Fibroblast of the aortic adventitia (primary cell): ENCODE measurements at regions not wholly inside any gene's neighbourhood (a gene's known extent, or its start where the extent isn't known, plus 50 kb on each side); places are given as distances from the start of the nearest gene placed in this dataset.
A peak's percentile ranks its signal among the peaks of the same experiment; 100 is the strongest.

ENCODE experiments used
- DNase-seq: peaks from one replicate; pipeline ENCODE4 v3.0.0-alpha.2; 2010; ENCODE audit warnings: low read depth
- H3K4me3 ChIP-seq: 2 replicates; pipeline ENCODE4 v1.5.1; 2011; ENCODE audit warnings: low read depth, mild to moderate bottlenecking, control low read depth, low read length, moderate library complexity
- TF ChIP-seq, protein P1 (sequence below): IDR thresholded peaks from 2 replicates; pipeline ENCODE4 v1.5.1; 2011; ENCODE audit warnings: mild to moderate bottlenecking, low read length, control low read depth, inconsistent platforms; ENCODE audit not compliant: insufficient read depth

DNA sequence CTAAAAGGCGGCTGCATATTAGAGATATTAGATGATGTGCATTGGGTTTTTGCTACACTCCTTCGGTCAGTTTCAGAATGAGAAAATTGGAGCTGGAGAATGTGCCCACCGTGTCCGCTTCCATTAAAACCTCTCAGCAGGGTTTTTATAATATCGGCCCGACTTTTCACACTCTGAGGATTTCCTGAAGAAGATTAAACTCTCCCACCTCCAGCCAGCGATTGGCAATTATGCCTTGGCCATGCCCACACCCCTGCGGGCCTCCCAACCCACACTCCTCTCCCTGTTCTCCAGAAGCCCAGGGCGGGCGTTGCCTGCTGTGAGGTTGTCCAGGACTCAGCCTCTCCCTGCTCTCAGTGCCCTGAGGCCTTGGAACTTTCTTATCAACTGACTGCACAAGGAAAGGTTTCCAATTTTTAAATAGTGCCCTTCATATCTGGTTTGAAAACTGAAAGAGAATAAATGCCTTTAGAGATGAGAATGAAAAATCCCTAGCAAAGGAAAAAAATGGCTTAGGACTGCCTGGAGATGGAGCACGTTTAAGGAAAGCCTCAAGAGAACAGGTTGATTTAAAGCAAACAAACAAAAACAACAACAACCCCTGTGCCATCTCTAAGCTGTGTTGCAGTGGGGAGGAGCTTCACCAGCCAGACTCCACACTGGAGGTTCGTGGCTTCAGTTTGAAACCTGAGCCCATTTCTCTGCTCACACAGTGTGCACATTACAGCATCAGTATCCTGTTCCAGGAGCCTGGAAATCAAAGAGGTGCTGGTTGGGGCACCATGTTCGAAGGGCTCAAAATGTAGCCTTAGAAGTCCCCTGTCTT, 292.9 kb downstream of the NSG2 start:
- TF ChIP-seq, protein P1, sequence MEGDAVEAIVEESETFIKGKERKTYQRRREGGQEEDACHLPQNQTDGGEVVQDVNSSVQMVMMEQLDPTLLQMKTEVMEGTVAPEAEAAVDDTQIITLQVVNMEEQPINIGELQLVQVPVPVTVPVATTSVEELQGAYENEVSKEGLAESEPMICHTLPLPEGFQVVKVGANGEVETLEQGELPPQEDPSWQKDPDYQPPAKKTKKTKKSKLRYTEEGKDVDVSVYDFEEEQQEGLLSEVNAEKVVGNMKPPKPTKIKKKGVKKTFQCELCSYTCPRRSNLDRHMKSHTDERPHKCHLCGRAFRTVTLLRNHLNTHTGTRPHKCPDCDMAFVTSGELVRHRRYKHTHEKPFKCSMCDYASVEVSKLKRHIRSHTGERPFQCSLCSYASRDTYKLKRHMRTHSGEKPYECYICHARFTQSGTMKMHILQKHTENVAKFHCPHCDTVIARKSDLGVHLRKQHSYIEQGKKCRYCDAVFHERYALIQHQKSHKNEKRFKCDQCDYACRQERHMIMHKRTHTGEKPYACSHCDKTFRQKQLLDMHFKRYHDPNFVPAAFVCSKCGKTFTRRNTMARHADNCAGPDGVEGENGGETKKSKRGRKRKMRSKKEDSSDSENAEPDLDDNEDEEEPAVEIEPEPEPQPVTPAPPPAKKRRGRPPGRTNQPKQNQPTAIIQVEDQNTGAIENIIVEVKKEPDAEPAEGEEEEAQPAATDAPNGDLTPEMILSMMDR = no peak
- peak; percentile 58 for DNase-seq
- no peak overlapping the region for H3K4me3 ChIP-seq

DNA sequence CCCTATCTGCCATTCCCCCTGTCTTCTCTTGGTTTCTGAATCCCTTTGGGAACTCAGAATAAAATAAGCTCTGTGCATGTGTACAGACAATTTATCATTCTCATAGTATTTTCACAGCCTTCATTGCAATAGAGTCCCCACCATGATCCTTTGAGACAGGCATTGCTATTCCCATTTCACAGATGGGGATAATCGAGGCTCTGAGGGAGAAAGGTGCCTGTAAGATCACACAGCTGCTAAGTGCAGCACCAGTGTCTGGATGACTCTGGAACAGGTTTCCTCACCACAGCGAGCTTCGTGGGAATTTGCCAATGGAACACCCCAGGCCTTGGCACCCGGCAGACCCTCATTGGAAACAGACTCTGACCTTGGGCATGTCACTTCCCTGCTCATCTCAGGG, 293.6 kb downstream of the NSG2 start:
- DNase-seq = no peak
- H3K4me3 ChIP-seq = no peak overlapping the region
- TF ChIP-seq, protein P1 = no peak

DNA sequence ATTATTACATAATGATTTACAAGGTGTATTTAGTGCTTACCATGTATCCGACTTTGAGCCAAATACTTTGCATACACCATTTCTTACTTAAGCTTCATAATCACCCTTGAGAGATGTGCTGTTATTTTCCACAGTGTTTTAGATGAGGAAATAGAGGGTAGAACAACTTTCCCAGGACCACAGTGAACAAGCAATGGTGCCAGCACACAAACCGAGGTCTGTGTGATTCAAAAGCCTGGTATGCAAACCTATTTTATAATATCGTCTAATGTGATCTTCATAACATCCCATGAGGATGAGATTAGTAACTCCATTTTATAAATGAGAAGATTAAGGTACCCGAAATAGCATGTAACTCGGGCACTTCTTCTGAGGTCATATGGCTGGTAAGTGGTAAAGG, 294.7 kb downstream of the NSG2 start:
- no peak overlapping the region for H3K4me3 ChIP-seq
- peak; percentile 60 for DNase-seq
- TF ChIP-seq, protein P1 = no peak

DNA sequence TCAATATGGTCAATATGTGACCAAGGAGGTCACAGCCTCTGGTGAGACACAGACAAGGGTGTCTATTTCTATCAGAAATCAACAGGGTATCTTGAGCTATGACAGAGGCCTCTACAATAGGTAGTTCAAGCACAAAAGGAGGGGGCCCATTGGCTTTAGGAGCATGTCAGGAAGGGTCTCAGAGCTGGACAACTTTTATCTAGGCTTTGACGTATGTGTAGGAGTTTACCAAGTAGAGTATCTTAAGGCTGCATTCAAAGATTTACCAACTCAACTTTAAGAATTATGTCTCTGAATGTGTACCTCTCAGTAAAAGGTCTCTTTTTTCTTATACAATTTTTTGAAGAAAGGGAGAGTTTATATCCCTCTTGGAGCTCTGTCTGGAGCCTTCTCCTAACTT, 297.2 kb downstream of the NSG2 start:
- DNase-seq = no peak
- H3K4me3 ChIP-seq = no peak overlapping the region
- TF ChIP-seq, protein P1 = no peak

DNA sequence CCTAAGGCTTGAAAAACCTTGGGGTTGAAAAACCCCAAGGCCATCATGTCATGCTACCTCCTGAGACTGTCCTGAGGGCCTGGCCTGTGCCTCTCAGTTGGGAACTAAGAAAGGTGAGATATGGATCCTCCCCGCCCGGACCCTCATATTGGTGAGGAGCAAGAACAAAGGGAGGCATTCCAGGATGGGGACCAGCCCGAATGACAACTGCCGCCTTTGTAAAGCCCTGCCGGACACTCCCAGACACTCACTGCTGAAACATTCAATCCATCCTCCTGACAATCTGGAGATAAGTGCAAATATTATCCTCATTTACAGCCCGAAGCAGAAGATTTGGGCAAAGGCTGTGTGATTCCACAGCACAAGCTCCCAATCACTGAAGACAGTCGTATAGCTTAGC, 298.3 kb downstream of the NSG2 start:
- H3K4me3 ChIP-seq = no peak overlapping the region
- no peak for DNase-seq
- TF ChIP-seq, protein P1 = no peak

DNA sequence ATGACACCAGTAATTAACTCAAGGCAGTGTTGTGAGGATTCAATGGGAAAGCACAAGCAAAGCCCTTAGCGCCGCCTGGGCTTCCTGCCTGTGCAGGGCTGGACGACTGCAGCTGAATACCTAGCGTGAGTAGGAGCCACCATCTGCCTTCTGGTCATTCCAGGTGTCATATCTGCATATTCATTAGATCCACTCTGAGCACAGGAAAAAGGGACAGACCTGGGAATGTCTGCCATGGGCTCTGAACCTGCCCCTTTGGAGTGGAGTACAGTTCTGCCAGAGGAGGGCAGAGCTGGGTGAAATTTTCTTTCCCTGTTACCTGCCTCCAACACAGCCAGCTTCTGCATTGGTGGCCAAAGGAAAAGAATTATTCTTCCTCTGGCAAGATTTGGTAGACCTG, 298.8 kb downstream of the NSG2 start:
- no peak for DNase-seq
- TF ChIP-seq, protein P1 = no peak
- H3K4me3 ChIP-seq = no peak overlapping the region

DNA sequence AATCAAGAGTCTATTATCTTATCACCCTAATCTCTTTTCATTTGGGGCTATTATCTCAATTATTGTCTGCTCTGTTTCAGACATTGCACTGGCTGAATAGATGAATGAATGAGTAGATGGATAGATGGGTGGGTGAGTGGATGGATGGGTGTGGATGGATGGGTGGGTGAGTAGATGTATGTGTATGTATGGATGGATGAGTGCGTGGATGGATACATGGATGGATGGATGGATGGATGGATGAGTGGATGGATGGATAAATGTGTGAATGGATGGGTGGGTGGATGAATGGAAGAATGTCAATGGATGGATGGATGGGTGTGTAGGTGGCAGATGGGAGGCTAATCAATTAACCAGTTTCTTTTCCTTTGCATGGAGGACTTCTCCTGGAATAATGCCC, 301.7 kb downstream of the NSG2 start:
- DNase-seq = no peak
- TF ChIP-seq, protein P1 = no peak
- H3K4me3 ChIP-seq = no peak overlapping the region
